Superior temporal gyrus (tissue), 1 donor: ENCODE measurements at regions not wholly inside any gene's neighbourhood (a gene's known extent, or its start where the extent isn't known, plus 50 kb on each side); places are given as distances from the start of the nearest gene placed in this dataset.

Experiments
- DNase-seq: peaks from one replicate; pipeline ENCODE4 v3.0.0-alpha.2; 2016; ENCODE audit errors: extremely low spot score

- no peak for DNase-seq
These were observed 484.6 kb upstream of the INTU start for GRCh38 chr4:127148165-127148564.

- DNase-seq: no peak
These were observed 483.7 kb upstream of the INTU start for GRCh38 chr4:127149086-127149485.

GRCh38 chr4:127151941-127152340 is 480.8 kb upstream of the INTU start:
- DNase-seq: no peak

- no peak for DNase-seq
These were observed 477.6 kb upstream of the INTU start for GRCh38 chr4:127155116-127155515.

- no peak for DNase-seq
These were observed 477.2 kb upstream of the INTU start for GRCh38 chr4:127155555-127155954.

- DNase-seq: no peak
These were observed 470.0 kb upstream of the INTU start for GRCh38 chr4:127162741-127163140.

GRCh38 chr4:127165971-127166370 is 466.8 kb upstream of the INTU start:
- DNase-seq: no peak

GRCh38 chr4:127174201-127174600 is 458.6 kb upstream of the INTU start:
- DNase-seq: no peak

GRCh38 chr4:127174616-127175015 is 458.1 kb upstream of the INTU start:
- DNase-seq: no peak

- no peak for DNase-seq
These were observed 453.3 kb upstream of the INTU start for GRCh38 chr4:127179256-127180087.

- no peak for DNase-seq
These were observed 451.8 kb upstream of the INTU start for GRCh38 chr4:127181001-127181400.

- no peak for DNase-seq
These were observed 450.1 kb upstream of the INTU start for GRCh38 chr4:127182687-127183086.

- no peak for DNase-seq
These were observed 443.9 kb upstream of the INTU start for GRCh38 chr4:127188847-127189246.

GRCh38 chr4:127194281-127194680 is 438.5 kb upstream of the INTU start:
- DNase-seq: no peak

- DNase-seq: no peak
These were observed 436.0 kb upstream of the INTU start for GRCh38 chr4:127196655-127197352.

GRCh38 chr4:127203562-127204200 is 429.1 kb upstream of the INTU start:
- no peak for DNase-seq

GRCh38 chr4:127204322-127204721 is 428.4 kb upstream of the INTU start:
- no peak for DNase-seq

- no peak for DNase-seq
These were observed 423.1 kb upstream of the INTU start for GRCh38 chr4:127209580-127210095.

- no peak for DNase-seq
These were observed 421.7 kb upstream of the INTU start for GRCh38 chr4:127210893-127211649.

GRCh38 chr4:127211650-127212560 is 420.9 kb upstream of the INTU start:
- no peak for DNase-seq

GRCh38 chr4:127212701-127213100 is 420.1 kb upstream of the INTU start:
- DNase-seq: no peak
